ENCODE measurements at regions not wholly inside any gene's neighbourhood (a gene's known extent, or its start where the extent isn't known, plus 50 kb on each side); places are given as distances from the start of the nearest gene placed in this dataset.

DNA sequence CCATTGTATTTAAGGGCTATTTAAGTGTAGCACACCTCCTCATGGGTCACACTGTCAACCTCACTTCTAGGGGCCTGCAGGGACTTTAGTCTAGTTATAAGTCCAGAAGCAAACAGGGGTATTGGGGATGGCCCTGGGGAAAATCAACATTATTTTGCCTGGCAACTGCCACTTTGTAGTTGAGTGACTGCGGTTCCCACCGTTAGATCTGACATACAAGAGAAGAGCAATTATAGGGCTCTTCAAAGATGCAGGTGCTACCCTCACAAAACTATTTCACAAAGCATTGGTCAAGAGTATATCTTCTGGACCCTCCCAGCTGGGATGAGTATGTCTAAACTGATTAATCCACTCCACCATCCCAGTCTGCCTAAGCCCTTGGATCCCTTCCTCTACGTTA, 133.0 kb upstream of the PCBD1 start:
- Histone ChIP-seq H2AFZ (no peak overlapping the region), H4K20me1 (ENCODE audit: insufficient read depth) (no peaks in the 10 kb centered on the region), H3K4me2 (no peak overlapping the region), H3K9me3 (ENCODE audit: insufficient read depth, low read depth) (peaks cover 3% of the 10 kb centered on the region; the same call in 1 of the 2 replicates), H3K9me2 (ENCODE audit: insufficient read depth) (no peaks in the 10 kb centered on the region), H3K79me2 (ENCODE audit: low read depth) (no peaks in the 10 kb centered on the region), H3K36me3 (ENCODE audit: low read depth) (no peaks in the 10 kb centered on the region), H3K4me3 (no peak overlapping the region), H3K27ac (no peak overlapping the region), H3K4me1 (replicated peaks; ENCODE audit: insufficient read depth) (no peaks in the 10 kb centered on the region), H3K27me3 (ENCODE audit: insufficient read depth, low read depth) (peaks cover 60% of the 10 kb centered on the region), H3F3A (ENCODE audit: insufficient read depth, low read depth) (no peaks in the 10 kb centered on the region)
- DNase-seq, result no peak
- intact Hi-C loops (cut with micrococcal nuclease; ENCODE audit: unreplicated experiment), result no loop called here
- TF ChIP-seq, protein P1, sequence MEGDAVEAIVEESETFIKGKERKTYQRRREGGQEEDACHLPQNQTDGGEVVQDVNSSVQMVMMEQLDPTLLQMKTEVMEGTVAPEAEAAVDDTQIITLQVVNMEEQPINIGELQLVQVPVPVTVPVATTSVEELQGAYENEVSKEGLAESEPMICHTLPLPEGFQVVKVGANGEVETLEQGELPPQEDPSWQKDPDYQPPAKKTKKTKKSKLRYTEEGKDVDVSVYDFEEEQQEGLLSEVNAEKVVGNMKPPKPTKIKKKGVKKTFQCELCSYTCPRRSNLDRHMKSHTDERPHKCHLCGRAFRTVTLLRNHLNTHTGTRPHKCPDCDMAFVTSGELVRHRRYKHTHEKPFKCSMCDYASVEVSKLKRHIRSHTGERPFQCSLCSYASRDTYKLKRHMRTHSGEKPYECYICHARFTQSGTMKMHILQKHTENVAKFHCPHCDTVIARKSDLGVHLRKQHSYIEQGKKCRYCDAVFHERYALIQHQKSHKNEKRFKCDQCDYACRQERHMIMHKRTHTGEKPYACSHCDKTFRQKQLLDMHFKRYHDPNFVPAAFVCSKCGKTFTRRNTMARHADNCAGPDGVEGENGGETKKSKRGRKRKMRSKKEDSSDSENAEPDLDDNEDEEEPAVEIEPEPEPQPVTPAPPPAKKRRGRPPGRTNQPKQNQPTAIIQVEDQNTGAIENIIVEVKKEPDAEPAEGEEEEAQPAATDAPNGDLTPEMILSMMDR (conservative IDR thresholded peaks at IDR 0.05), result no peak
- no peak for TF ChIP-seq EZH2 (IDR thresholded peaks at IDR 0.05; ENCODE audit: low read depth)
- no TSS peak for BruUV-seq (replicated peaks)
- ChIA-PET POLR2A (ENCODE audit: unreplicated experiment) (no interaction called here), CTCF (interaction anchor here (0.6 kb wide), 1 partner anchor 35 kb away, joined by 3 read pairs; no protein-coding TSS in a partner anchor)

DNA sequence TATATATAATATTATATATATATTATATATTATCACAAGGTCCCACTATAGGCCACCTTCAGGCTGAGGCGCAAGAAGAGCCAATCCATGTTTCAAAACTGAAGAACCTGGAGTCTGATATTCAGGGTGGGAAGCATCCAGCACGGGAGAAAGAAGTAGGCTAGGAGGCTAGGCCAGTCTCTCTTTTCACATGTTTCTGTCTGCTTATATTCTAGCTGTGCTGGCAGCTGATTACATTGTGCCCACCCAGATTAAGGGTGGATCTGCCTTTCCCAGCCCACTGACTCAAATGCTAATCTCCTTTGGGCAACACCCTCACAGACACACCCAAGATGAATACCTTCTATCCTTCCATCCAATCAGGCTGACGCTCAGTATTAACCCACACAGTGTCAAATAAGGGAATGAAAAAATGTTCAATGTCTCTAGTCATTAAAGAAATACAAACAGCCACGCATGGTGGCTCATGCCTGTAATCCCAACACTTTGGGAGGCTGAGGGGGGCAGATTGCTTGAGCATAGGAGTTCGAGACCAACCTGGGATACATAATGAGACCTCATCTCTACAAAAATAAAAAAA, 135.4 kb upstream of the PCBD1 start:
- intact Hi-C loops (cut with micrococcal nuclease; ENCODE audit: unreplicated experiment), result no loop called here
- Histone ChIP-seq H3K27me3 (ENCODE audit: insufficient read depth, low read depth) (peaks cover 47% of the 10 kb centered on the region), H3K4me1 (replicated peaks; ENCODE audit: insufficient read depth) (no peaks in the 10 kb centered on the region), H3K36me3 (ENCODE audit: low read depth) (no peaks in the 10 kb centered on the region), H3K9me2 (ENCODE audit: insufficient read depth) (no peaks in the 10 kb centered on the region), H3K9me3 (ENCODE audit: insufficient read depth, low read depth) (peaks cover 3% of the 10 kb centered on the region; the same call in 1 of the 2 replicates), H3F3A (ENCODE audit: insufficient read depth, low read depth) (no peaks in the 10 kb centered on the region), H3K27ac (no peak overlapping the region), H3K4me3 (no peak overlapping the region), H3K79me2 (ENCODE audit: low read depth) (no peaks in the 10 kb centered on the region), H4K20me1 (ENCODE audit: insufficient read depth) (no peaks in the 10 kb centered on the region), H3K4me2 (no peak overlapping the region), H2AFZ (no peak overlapping the region)
- ChIA-PET POLR2A (ENCODE audit: unreplicated experiment) (no interaction called here), CTCF (no interaction called here)
- BruUV-seq (replicated peaks), result no TSS peak
- TF ChIP-seq, protein P1 (conservative IDR thresholded peaks at IDR 0.05), result no peak
- no peak for TF ChIP-seq EZH2 (IDR thresholded peaks at IDR 0.05; ENCODE audit: low read depth)
- DNase-seq, result no peak

DNA sequence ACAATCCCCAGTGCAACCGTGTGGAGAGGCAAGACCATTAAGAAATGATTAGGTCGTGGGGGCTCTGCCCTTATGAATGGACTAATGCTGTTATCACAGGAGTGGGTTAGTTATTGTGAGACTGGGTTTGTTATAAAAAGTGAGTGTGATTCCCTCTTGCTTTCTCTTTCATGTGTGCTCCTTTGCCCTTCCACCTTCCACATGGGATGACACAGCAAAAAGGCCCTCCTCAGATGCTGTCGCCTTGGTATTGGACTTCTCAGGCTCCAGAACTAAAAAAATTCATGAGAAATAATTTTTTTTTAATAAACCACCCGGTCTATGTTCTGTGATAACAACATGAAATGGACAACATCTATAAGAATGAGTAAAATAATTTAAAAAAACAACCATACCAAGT, 136.1 kb upstream of the PCBD1 start:
- Histone ChIP-seq H3K9me2 (ENCODE audit: insufficient read depth) (no peaks in the 10 kb centered on the region), H2AFZ (no peak overlapping the region), H3K27ac (no peak overlapping the region), H4K20me1 (ENCODE audit: insufficient read depth) (no peaks in the 10 kb centered on the region), H3K4me3 (no peak overlapping the region), H3K27me3 (ENCODE audit: insufficient read depth, low read depth) (peaks cover 42% of the 10 kb centered on the region), H3K4me1 (replicated peaks; ENCODE audit: insufficient read depth) (no peaks in the 10 kb centered on the region), H3K36me3 (ENCODE audit: low read depth) (no peaks in the 10 kb centered on the region), H3K79me2 (ENCODE audit: low read depth) (no peaks in the 10 kb centered on the region), H3K4me2 (no peak overlapping the region), H3K9me3 (ENCODE audit: insufficient read depth, low read depth) (peaks cover 3% of the 10 kb centered on the region; the same call in 1 of the 2 replicates), H3F3A (ENCODE audit: insufficient read depth, low read depth) (no peaks in the 10 kb centered on the region)
- TF ChIP-seq, protein P1 (conservative IDR thresholded peaks at IDR 0.05), result no peak
- TF ChIP-seq EZH2 (IDR thresholded peaks at IDR 0.05; ENCODE audit: low read depth), result no peak
- ChIA-PET CTCF (no interaction called here), POLR2A (ENCODE audit: unreplicated experiment) (no interaction called here)
- no peak for DNase-seq
- no TSS peak for BruUV-seq (replicated peaks)
- intact Hi-C loops (cut with micrococcal nuclease; ENCODE audit: unreplicated experiment), result no loop called here
